ENCODE measurements at regions not wholly inside any gene's neighbourhood (a gene's known extent, or its start where the extent isn't known, plus 50 kb on each side); places are given as distances from the start of the nearest gene placed in this dataset.
"Not testable (repeated sequence)": the region's sequence is repeated elsewhere in the genome, so short reads cannot be mapped to it uniquely, and the experiment has no call there.

- H3K4me1 ChIP-seq; DNase-seq (ENCODE audit: extremely low spot score in 2 of 2); H3K27ac ChIP-seq; H3K4me3 ChIP-seq; H3K36me3 ChIP-seq; H3K27me3 ChIP-seq; intact Hi-C loops (cut with DNase I); H3K9me3 ChIP-seq: not testable (repeated sequence)
Measured at GRCh38 chr13:109702030-109702597, 84.3 kb downstream of the IRS2 start.

GRCh38 chr13:109700176-109700575 lies 86.2 kb downstream of the IRS2 start:
- Histone ChIP-seq H3K4me1 (no peaks in the 10 kb centered on the region), H3K27me3 (no peaks in the 10 kb centered on the region), H3K27ac (no peak overlapping the region), H3K9me3 (no peaks in the 10 kb centered on the region), H3K36me3 (no peaks in the 10 kb centered on the region), H3K4me3 (no peak overlapping the region)
- TF ChIP-seq POLR2AphosphoS5 (IDR thresholded peaks at IDR 0.05; ENCODE audit: insufficient read depth in 1 of 2, low read depth in 1 of 2) (peak in 1 of 2 donors; percentile 24), POLR2A (IDR thresholded peaks at IDR 0.05) (no peak)
- intact Hi-C loops (cut with DNase I): no loop called here
- DNase-seq (ENCODE audit: extremely low spot score in 2 of 2): no peak

GRCh38 chr13:109699628-109700071 lies 86.7 kb downstream of the IRS2 start:
- Histone ChIP-seq H3K9me3 (no peaks in the 10 kb centered on the region), H3K4me3 (no peak overlapping the region), H3K27ac (no peak overlapping the region), H3K4me1 (no peaks in the 10 kb centered on the region), H3K36me3 (no peaks in the 10 kb centered on the region), H3K27me3 (no peaks in the 10 kb centered on the region)
- TF ChIP-seq CTCF (IDR thresholded peaks at IDR 0.05) (no peak), POLR2AphosphoS5 (IDR thresholded peaks at IDR 0.05; ENCODE audit: insufficient read depth in 1 of 2, low read depth in 1 of 2) (no peak)
- intact Hi-C loops (cut with DNase I): no loop called here
- no peak for DNase-seq (ENCODE audit: extremely low spot score in 2 of 2)

- intact Hi-C loops (cut with DNase I): no loop called here
Measured at GRCh38 chr13:109698779-109699178, 87.6 kb downstream of the IRS2 start.

GRCh38 chr13:109697936-109698335 lies 88.4 kb downstream of the IRS2 start:
- no peak for TF ChIP-seq CTCF (IDR thresholded peaks at IDR 0.05)
- TF ChIP-seq POLR2AphosphoS5 (IDR thresholded peaks at IDR 0.05; ENCODE audit: insufficient read depth in 1 of 2, low read depth in 1 of 2): no peak
- TF ChIP-seq POLR2A (IDR thresholded peaks at IDR 0.05): no peak
- intact Hi-C loops (cut with DNase I): no loop called here
- Histone ChIP-seq H3K4me3 (no peak overlapping the region), H3K27me3 (no peaks in the 10 kb centered on the region), H3K4me1 (no peaks in the 10 kb centered on the region), H3K9me3 (no peaks in the 10 kb centered on the region), H3K27ac (no peak overlapping the region), H3K36me3 (no peaks in the 10 kb centered on the region)
- no peak for DNase-seq (ENCODE audit: extremely low spot score in 2 of 2)

More at GRCh38 chr13:109698779-109699178, 87.6 kb downstream of the IRS2 start:
- Histone ChIP-seq H3K4me3 (no peak overlapping the region), H3K9me3 (no peaks in the 10 kb centered on the region), H3K36me3 (no peaks in the 10 kb centered on the region), H3K4me1 (no peaks in the 10 kb centered on the region), H3K27me3 (no peaks in the 10 kb centered on the region), H3K27ac (no peak overlapping the region)
- no peak for DNase-seq (ENCODE audit: extremely low spot score in 2 of 2)
- TF ChIP-seq POLR2AphosphoS5 (IDR thresholded peaks at IDR 0.05; ENCODE audit: insufficient read depth in 1 of 2, low read depth in 1 of 2) (no peak), CTCF (IDR thresholded peaks at IDR 0.05) (no peak), POLR2A (IDR thresholded peaks at IDR 0.05) (no peak)

- Histone ChIP-seq H3K9me3 (no peaks in the 10 kb centered on the region), H3K4me3 (no peak overlapping the region), H3K36me3 (no peaks in the 10 kb centered on the region), H3K27ac (no peak overlapping the region), H3K27me3 (no peaks in the 10 kb centered on the region), H3K4me1 (no peaks in the 10 kb centered on the region)
- no peak for TF ChIP-seq POLR2A (IDR thresholded peaks at IDR 0.05)
- TF ChIP-seq CTCF (IDR thresholded peaks at IDR 0.05): no peak
- TF ChIP-seq POLR2AphosphoS5 (IDR thresholded peaks at IDR 0.05; ENCODE audit: insufficient read depth in 1 of 2, low read depth in 1 of 2): no peak
- no peak for DNase-seq (ENCODE audit: extremely low spot score in 2 of 2)
- intact Hi-C loops (cut with DNase I): no loop called here
Measured at GRCh38 chr13:109695402-109696190, 90.8 kb downstream of the IRS2 start.

All from vagina (tissue), 2 donors.